ENCODE measurements at regions not wholly inside any gene's neighbourhood (a gene's known extent, or its start where the extent isn't known, plus 50 kb on each side); places are given as distances from the start of the nearest gene placed in this dataset.

DNA sequence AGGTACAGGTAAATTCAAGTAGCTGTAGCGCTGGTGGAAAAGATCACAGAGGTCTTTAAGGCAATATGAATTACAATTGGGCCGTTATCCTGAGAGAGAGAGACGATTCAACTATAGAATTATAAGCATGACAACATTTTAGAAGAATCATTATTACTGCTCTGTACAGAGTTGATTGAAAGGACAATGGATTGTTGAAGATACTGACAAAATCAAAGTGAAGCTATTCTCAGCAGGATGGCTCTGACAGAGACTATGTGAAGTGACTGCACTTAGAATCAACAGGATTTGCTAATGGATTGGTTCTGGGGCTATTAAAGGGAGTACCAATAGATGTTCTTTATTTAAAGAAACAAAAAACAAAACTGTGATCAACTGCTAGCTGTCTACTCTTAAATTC, 634.8 kb upstream of the GRM3 start:
- 52% methylated on average over 3 of the region's 3 CpGs for WGBS
- DNase-seq (ENCODE audit: low spot score in 2 of 2): no peak
- Histone ChIP-seq H3K4me3 (no peak overlapping the region), H3K27me3 (no peaks in the 10 kb centered on the region), H3K36me3 (no peaks in the 10 kb centered on the region), H3K4me1 (no peaks in the 10 kb centered on the region), H3K9me3 (no peaks in the 10 kb centered on the region), H3K27ac (no peak overlapping the region)
- TF ChIP-seq POLR2AphosphoS5 (IDR thresholded peaks at IDR 0.05) (no peak), CTCF (IDR thresholded peaks at IDR 0.05) (no peak), EP300 (IDR thresholded peaks at IDR 0.05) (no peak), POLR2A (IDR thresholded peaks at IDR 0.05) (no peak)

DNA sequence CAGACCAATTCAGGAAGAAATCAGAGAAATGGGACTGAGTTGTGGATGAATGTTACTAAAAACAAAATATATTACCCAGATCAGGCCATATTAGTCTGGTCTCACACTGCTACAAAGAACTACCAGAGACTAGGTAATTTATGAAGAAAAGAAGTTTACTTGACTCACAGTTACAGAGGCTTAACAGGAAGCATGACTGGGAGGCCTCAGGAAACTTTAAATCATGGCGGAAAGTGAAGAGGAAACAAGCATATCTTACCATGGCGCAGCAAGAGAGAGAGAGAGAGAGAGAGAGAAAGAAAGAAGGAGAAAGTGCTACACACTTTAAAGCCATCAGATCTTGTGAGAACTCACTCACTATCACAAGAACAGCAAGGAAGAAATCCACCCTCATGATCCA, 636.8 kb upstream of the GRM3 start:
- H3K27me3 ChIP-seq: no peaks in the 10 kb centered on the region
- 77% methylated on average over 2 of the region's 2 CpGs for WGBS
- H3K9me3 ChIP-seq: peaks cover 6% of the 10 kb centered on the region
- H3K4me3 ChIP-seq: no peak overlapping the region
- no peaks in the 10 kb centered on the region for H3K36me3 ChIP-seq
- TF ChIP-seq CTCF (IDR thresholded peaks at IDR 0.05) (no peak), EP300 (IDR thresholded peaks at IDR 0.05) (no peak), POLR2A (IDR thresholded peaks at IDR 0.05) (no peak), POLR2AphosphoS5 (IDR thresholded peaks at IDR 0.05) (no peak)
- DNase-seq (ENCODE audit: low spot score in 2 of 2): no peak
- no peaks in the 10 kb centered on the region for H3K4me1 ChIP-seq
- H3K27ac ChIP-seq: no peak overlapping the region

DNA sequence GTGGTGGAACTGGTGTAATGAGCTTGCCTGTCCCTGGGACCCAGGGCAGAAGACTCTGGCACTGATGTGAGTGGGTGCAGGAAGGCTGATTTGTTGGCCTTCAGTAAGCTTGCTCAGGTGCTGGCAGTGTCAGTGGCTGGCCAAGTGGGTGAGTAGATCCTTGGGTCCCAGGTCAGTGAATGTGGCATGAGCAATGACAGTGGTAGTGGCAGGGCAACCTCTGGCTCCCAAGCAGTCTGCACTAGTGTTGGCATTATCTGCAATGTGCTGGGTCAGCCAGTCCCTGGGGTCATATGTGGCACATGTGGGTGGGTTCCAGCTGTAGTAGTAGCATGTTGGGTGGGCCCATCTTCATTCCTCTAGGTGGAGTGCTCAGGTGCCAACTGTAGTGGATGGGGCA, 640.9 kb upstream of the GRM3 start:
- H3K27ac ChIP-seq: no peak overlapping the region
- no peaks in the 10 kb centered on the region for H3K36me3 ChIP-seq
- H3K4me1 ChIP-seq: no peaks in the 10 kb centered on the region
- peaks cover 16% of the 10 kb centered on the region for H3K9me3 ChIP-seq
- H3K4me3 ChIP-seq: no peak overlapping the region
- no peak for DNase-seq (ENCODE audit: low spot score in 2 of 2)
- no peaks in the 10 kb centered on the region for H3K27me3 ChIP-seq
- no peak for TF ChIP-seq EP300 (IDR thresholded peaks at IDR 0.05)
- TF ChIP-seq POLR2AphosphoS5 (IDR thresholded peaks at IDR 0.05): no peak
- TF ChIP-seq CTCF (IDR thresholded peaks at IDR 0.05): no peak
- no peak for TF ChIP-seq POLR2A (IDR thresholded peaks at IDR 0.05)

GRCh38 chr7:85997515-85997914, 646.2 kb upstream of the GRM3 start:
- Histone ChIP-seq H3K27ac (no peak overlapping the region), H3K36me3 (no peaks in the 10 kb centered on the region), H3K4me1 (no peaks in the 10 kb centered on the region), H3K9me3 (peaks cover 16% of the 10 kb centered on the region), H3K27me3 (no peaks in the 10 kb centered on the region), H3K4me3 (no peak overlapping the region)
- DNase-seq (ENCODE audit: low spot score in 2 of 2): no peak
- no peak for TF ChIP-seq POLR2AphosphoS5 (IDR thresholded peaks at IDR 0.05)
- TF ChIP-seq EP300 (IDR thresholded peaks at IDR 0.05): no peak
- no peak for TF ChIP-seq CTCF (IDR thresholded peaks at IDR 0.05)
- TF ChIP-seq POLR2A (IDR thresholded peaks at IDR 0.05): no peak

GRCh38 chr7:85995101-85995500, 648.6 kb upstream of the GRM3 start:
- Histone ChIP-seq H3K27ac (no peak overlapping the region), H3K4me1 (no peaks in the 10 kb centered on the region), H3K36me3 (no peaks in the 10 kb centered on the region), H3K27me3 (no peaks in the 10 kb centered on the region), H3K4me3 (no peak overlapping the region), H3K9me3 (peaks cover 5% of the 10 kb centered on the region)
- no peak for TF ChIP-seq CTCF (IDR thresholded peaks at IDR 0.05)
- TF ChIP-seq POLR2AphosphoS5 (IDR thresholded peaks at IDR 0.05): no peak
- no peak for TF ChIP-seq POLR2A (IDR thresholded peaks at IDR 0.05)
- TF ChIP-seq EP300 (IDR thresholded peaks at IDR 0.05): no peak
- DNase-seq (ENCODE audit: low spot score in 2 of 2): no peak
- 73% methylated on average over 3 of the region's 3 CpGs for WGBS
